ENCODE measurements at regions not wholly inside any gene's neighbourhood (a gene's known extent, or its start where the extent isn't known, plus 50 kb on each side); places are given as distances from the start of the nearest gene placed in this dataset.

DNA sequence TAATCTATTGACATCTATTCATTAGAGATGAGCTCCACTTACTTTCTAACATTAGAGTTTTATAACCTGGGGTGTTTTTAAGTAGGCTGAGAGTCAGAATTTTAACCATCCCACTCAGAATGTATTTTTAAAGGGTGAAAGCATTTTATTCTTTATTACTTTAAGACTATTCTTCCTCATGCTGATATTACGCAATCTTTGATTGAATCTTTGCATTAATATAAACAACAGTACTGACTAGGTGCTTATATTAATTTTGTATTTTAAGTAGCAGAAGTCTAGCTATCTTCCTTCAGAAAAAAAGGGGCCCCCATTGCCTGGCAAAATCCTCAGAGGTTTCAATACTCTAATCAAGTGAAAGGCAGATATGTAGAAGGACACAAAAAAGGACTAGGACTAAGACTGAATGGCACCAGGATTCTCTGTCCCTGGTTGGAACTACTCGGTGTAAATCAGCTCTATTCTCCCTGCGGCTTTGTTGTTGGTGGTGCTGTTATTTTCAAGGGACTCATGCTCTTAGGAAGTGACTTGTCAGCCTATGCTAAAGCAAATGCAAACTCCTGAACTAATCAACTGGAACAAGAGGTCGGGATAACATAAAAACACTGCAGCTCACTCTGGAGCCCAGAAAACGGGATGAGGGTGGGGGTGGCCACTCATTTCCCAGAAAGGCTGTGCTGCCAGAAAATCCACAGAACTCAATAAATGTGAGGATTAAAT lies 1324.4 kb downstream of the GRIK2 start:
- H3K4me3 ChIP-seq (ENCODE audit: low read depth, low read length), result no peak overlapping the region
- TF ChIP-seq, protein P1, sequence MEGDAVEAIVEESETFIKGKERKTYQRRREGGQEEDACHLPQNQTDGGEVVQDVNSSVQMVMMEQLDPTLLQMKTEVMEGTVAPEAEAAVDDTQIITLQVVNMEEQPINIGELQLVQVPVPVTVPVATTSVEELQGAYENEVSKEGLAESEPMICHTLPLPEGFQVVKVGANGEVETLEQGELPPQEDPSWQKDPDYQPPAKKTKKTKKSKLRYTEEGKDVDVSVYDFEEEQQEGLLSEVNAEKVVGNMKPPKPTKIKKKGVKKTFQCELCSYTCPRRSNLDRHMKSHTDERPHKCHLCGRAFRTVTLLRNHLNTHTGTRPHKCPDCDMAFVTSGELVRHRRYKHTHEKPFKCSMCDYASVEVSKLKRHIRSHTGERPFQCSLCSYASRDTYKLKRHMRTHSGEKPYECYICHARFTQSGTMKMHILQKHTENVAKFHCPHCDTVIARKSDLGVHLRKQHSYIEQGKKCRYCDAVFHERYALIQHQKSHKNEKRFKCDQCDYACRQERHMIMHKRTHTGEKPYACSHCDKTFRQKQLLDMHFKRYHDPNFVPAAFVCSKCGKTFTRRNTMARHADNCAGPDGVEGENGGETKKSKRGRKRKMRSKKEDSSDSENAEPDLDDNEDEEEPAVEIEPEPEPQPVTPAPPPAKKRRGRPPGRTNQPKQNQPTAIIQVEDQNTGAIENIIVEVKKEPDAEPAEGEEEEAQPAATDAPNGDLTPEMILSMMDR (IDR thresholded peaks at IDR 0.05; ENCODE audit: control insufficient read depth, extremely low read depth, insufficient read depth), result no peak
- DNase-seq (ENCODE audit: low read depth), result no peak

DNA sequence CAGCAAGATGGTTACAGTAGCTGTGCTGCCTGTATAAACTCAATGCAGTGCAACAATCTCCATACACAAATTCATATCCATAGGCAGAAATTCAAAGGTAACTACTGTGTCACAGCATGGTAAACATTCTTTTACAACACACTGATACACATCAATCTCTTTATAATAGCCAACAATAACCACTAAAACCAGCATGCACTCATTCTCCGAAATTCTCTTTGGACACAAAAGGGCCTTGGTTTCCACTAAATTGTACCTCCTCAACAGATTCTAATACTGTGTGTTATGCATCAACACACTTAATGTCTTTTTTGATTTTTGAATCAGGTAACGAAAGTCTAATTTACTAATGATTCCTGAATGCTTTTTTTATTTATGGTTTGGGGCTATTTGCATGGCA lies 1323.7 kb downstream of the GRIK2 start:
- DNase-seq (ENCODE audit: low read depth), result no peak
- H3K4me3 ChIP-seq (ENCODE audit: low read depth, low read length), result no peak overlapping the region
- TF ChIP-seq, protein P1 (IDR thresholded peaks at IDR 0.05; ENCODE audit: control insufficient read depth, extremely low read depth, insufficient read depth), result no peak

- no peak overlapping the region for H3K4me3 ChIP-seq (ENCODE audit: low read depth, low read length)
- no peak for DNase-seq (ENCODE audit: low read depth)
- TF ChIP-seq, protein P1 (IDR thresholded peaks at IDR 0.05; ENCODE audit: control insufficient read depth, extremely low read depth, insufficient read depth), result no peak
These were observed 1307.5 kb downstream of the GRIK2 start for GRCh38 chr6:102701019-102701418.

DNA sequence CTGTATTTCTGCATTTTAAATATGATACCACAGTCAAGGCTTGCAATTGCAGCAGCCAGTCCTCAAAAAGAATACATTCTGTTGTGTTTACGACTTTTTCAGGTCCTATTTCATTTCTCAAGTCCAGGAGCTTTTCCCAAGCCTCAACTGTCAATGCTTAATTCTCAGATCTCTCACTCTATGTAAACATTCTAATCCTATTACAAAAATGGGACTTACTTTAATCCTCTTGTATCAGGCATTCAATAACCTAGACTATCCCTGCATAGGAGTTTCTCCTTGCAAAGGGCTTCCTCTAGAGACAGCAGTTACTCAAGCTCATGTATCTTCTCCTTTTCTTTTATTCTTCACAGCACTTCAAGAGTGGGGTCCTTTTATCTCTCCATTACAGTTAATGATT lies 1293.0 kb downstream of the GRIK2 start:
- no peak overlapping the region for H3K4me3 ChIP-seq (ENCODE audit: low read depth, low read length)
- DNase-seq (ENCODE audit: low read depth), result no peak
- TF ChIP-seq, protein P1 (IDR thresholded peaks at IDR 0.05; ENCODE audit: control insufficient read depth, extremely low read depth, insufficient read depth), result no peak

DNA sequence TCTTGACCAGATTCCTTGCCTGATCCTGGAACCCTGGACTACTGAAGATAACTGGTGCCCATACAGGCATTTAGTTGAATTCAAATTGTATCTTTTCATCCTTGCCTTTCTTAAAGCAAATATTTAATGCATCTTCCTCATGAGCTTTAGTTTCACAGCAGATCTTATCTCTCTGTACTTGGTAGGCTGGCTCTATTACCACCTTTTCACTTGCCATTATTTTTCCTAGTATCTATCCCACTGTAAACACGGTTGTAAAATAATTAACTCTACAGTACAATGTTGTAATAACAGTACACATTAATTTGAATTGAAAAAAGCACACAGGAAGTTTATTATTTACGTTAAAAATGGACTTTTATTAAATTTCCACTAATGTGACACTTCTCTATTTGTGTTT lies 1286.9 kb downstream of the GRIK2 start:
- peak; percentile 7 for DNase-seq (ENCODE audit: low read depth)
- no peak overlapping the region for H3K4me3 ChIP-seq (ENCODE audit: low read depth, low read length)
- TF ChIP-seq, protein P1 (IDR thresholded peaks at IDR 0.05; ENCODE audit: control insufficient read depth, extremely low read depth, insufficient read depth), result no peak

- DNase-seq (ENCODE audit: low read depth), result no peak
- TF ChIP-seq, protein P1 (IDR thresholded peaks at IDR 0.05; ENCODE audit: control insufficient read depth, extremely low read depth, insufficient read depth), result no peak
- H3K4me3 ChIP-seq (ENCODE audit: low read depth, low read length), result no peak overlapping the region
These were observed 1286.4 kb downstream of the GRIK2 start for GRCh38 chr6:102679865-102680264.

DNA sequence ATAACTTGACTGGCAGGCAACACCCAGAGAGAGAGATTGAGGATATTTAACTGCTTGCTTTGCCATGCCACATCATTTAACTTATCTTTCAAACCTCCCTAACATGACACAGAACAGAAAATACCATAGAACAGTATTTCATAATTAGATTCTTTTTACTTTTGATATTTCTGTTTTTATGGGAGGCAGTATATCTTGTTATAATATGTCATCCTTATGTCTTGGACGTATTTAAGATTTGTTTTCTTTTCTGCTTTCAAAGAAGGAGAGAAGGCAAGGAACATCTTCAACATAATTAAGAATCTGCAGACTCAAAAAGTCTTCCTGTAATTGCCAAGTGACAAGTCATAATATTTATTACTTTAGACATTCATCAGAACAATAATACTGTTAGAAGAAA lies 1283.7 kb downstream of the GRIK2 start:
- TF ChIP-seq, protein P1 (IDR thresholded peaks at IDR 0.05; ENCODE audit: control insufficient read depth, extremely low read depth, insufficient read depth), result no peak
- DNase-seq (ENCODE audit: low read depth), result no peak

More for the DNA sequence above, 1283.7 kb downstream of the GRIK2 start:
- no peak overlapping the region for H3K4me3 ChIP-seq (ENCODE audit: low read depth, low read length)

Measured in LNCaP clone FGC (cell line).